Fibroblast of skin of right biceps (primary cell): ENCODE measurements at regions not wholly inside any gene's neighbourhood (a gene's known extent, or its start where the extent isn't known, plus 50 kb on each side); places are given as distances from the start of the nearest gene placed in this dataset.
"Not testable (repeated sequence)": the region's sequence is repeated elsewhere in the genome, so short reads cannot be mapped to it uniquely, and the experiment has no call there.

ENCODE experiments used
- DNase-seq: peaks from one replicate; pipeline ENCODE4 v3.0.0-alpha.2; 2013

DNA sequence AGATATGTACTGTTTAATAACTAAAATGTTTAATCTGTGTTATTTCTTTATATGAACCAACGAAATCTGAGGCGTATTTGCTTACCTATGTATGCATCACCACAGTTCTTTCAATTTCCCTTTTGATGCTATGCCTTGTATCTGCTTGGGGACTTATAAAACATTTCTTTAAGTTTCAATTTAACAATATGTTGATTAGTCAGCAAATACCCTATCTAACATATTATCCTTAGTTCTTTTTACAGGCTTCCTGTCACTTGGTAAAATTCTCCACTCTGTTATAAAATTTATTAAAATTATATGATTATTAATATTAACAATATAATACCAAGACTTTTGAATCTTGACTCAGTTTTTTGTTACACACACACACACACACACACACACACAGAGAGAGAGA, 174.3 kb downstream of the CPS1 start:
- DNase-seq, result no peak

DNA sequence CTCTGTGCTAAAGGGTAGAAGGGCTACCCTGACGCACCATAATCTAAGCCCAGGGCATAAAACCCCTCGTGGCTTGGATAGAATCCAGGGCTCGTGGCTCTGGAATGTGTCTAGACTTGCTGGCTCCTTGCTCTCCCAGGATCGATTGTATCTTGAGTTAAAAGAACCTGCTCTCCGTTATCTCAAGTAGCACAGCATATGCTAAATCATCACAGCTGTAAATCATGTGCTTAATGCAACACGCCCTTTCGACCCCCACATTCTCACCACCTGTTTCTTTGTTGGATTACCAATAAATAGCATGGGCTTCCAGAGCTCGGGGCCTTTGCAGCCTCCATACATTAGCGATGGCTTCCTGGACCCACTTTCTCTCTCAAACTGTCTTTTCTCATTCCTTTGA, 190.4 kb downstream of the CPS1 start:
- not testable (repeated sequence) for DNase-seq

DNA sequence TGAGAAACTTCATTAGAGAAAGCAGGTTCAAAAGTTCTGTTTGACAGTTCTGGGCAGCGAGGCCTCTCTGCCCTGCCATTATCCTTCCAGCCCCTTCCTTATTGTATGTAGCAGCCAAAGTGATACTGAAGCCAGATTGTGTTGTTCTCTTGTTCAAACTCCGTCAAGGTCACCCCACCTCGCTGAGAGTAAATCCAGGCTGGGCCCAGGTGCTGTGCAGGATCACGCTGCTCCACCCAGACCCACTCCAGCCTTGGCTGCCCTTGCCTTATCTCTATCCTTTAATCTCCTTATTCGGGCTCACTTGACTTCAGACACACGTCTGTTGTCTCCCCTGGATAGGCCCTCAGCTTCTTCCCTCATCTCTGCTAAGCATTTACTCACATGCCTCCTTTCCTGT, 196.1 kb downstream of the CPS1 start:
- DNase-seq, result no peak

DNA sequence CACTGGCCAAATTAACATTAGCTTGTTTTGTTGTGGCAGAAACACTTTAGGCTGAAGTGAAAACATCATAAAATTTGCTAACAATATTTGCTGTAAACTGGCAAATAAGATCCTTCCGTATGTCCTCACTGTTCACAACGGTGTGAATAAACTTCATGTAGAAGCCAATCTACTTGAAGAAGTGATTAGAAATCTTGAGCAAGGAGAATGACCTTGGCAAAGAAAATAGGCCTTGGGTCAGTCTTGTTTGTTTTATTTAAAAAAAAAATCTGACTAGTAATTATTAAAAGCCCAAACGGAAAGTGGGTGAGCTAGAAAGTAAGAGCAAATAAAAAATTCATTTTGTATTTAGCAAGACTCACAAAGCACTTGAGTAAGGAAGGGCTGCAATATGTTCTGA, 197.0 kb downstream of the CPS1 start:
- no peak for DNase-seq

DNA sequence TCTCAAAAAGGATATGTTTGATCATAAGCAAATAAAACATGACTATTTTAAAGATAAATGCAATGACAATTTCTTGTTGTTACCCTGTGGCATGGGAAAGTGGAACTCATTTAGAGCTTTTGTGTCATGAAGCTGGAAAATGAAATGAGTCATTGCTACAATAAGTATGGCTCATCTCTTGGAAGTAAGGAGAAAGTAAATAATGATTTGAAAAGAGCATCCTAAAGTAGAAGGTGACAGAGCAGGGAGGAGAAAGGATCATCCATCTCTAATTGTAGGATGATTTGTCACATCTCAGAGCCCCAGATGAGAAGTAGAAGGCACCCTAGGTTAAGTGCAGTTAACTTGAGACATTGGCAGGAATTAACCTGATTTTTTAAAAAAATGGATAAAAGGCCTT, 200.5 kb downstream of the CPS1 start:
- no peak for DNase-seq

DNA sequence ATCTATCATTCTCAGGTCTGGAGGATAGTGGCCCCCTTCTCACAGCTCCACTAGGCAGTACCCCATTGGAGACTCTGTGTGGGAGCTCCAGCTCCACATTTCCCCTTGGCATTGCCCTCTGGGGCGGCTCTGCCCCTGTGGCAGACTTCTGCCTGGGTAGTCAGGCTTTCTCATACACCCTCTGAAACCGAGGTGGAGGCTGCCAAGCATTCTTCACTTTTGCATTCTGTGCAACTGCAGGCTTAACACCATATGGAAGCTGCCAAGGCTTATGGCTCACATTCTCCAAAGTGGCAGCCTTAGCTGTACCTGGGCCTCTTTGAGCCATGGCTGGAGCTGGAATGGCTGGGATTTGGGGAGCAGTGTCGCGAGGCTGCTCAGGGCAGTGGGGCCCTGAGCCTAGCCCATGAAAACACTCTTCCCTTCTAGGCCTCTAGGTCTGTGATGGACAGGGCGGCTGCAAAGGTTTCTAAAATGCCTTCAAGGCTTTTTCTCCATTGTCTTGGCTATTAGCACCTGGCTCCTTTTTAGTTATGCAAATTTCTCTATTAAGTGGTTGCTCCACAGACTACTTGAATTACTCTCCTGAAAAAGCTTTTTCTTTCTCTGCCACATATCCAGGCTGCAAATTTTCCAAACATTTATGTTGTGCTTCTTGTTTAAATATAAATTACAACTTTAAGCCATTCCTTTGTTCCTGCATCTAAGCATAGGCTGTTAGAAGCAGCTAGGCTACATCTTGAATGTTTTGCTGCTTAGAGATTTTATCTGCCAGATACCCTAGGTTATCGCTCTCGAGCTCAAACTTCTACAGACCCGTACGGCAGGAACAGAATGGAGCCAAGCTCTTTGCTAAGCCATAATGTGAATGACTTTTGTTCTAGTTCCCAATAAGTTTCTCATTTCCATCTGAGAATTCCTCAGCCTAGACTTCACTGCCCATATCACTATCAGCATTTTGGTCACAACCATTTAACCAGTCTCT, 206.5 kb downstream of the CPS1 start:
- no peak for DNase-seq

DNA sequence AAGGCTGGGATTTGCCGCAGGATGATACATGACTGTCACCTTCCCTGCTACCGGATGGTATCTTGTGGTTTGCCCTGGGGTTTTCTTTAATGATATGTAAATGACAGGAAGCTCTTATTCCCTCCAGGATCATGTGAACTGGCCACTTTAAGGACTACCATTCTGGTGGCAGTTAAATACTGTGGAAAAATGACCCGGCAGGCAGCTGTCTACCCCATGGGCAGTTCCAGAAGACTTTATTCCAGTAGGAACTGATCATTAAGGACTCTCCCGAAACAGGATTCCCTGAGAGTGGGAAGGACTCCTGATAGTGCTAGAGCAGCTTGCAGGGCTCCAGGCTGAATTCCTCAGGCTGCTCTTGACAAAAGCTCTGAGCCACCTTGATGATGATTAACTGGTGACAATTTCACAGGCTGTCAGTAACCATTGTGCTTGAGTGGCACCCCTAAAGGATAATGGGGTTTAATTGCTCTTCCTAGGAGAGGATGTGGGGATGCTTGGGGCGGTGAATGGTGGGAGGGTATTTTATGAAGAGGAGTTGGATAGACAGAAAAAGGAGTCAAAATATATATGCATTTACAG, 212.0 kb downstream of the CPS1 start:
- no peak for DNase-seq

DNA sequence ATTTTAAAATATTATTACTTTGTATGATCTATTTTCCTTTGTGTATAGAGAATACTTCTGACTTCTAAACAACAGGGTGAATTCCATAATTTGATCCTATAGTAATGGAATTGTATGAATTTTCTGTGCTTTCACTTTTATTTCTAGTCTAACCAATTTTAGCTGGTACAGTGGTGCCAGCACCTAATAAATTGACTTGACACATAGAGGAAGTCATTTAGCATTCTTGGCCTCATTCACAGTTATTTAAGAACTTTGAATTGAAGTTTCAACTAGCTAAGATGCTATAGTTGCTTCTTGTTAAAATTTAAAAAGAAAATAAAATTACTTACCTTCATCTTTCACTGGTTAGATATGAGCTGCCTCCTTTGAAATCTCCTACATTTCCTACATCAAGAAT, 220.4 kb downstream of the CPS1 start:
- no peak for DNase-seq

DNA sequence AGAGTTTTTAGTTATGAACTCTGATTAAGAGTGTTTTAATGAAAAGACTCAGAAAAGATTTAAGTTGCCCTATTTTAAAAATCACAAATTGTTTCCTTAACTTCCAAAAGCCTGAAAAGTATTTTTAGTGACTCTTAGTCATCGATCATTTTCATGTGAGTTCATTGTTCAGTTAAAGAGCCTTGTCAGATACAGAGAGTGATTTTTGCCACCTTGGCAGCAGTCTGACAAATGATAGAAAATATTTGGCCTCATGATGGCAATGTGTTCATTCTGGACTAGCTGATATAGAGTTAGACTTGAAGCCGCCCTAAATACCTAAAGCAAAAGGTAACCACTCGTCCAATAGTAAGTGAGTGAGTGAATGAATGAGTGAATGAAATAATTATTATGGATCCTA, 225.8 kb downstream of the CPS1 start:
- no peak for DNase-seq

DNA sequence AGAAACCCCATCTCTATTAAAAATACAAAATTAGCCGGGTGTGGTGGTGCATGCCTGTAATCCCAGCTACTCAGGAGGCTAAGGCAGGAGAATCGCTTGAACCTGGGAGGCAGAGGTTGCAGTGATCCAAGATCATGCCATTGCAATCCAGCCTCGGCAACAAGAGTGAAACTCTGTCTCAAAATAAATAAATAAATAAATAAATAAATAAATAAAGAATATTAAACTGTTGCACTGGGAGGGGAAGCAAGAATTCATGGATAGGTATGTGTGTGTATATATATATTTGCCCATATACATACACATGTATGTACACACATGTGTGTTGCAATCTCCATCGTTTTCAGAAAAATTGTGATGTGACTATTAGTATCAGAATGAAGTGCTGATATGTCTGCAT, 231.4 kb downstream of the CPS1 start:
- not testable (repeated sequence) for DNase-seq

DNA sequence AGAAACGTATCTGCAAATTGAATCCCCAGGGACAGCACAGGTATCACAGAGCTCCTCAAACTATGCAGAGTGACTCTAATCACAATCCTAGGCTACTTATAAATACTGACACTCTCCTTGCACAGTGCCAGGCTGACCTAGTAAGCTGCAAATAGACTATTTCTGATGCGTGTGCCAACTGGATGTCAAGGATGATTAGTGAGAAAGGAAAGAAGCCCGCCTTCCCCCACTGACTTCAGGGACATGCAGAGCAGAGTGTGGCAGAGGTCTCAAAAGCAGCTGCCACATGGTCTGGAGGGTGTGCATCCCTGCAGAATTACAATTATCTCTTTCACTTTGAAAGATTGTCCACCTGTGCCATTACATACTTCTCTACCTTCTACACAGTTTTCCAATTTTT, 235.6 kb downstream of the CPS1 start:
- DNase-seq, result no peak

DNA sequence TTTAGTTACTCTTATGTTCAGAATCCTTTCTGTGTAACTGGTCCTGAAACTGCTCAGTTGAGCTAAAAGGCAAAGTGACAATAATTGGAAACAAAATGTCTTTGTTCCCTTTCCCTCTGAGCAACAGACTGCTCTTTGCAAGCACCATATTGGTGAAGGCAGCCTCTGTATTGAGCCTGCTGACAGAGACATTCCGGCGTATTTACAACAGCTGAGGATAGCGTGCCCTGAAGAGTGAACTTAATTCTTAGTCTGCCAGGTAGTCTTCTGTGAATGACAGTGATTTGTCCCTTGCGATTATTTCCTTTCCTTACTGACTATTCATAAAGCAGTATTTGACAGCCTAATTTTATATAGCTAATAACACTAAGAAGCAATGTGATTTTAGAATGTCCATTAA, 239.1 kb downstream of the CPS1 start:
- DNase-seq, result no peak

DNA sequence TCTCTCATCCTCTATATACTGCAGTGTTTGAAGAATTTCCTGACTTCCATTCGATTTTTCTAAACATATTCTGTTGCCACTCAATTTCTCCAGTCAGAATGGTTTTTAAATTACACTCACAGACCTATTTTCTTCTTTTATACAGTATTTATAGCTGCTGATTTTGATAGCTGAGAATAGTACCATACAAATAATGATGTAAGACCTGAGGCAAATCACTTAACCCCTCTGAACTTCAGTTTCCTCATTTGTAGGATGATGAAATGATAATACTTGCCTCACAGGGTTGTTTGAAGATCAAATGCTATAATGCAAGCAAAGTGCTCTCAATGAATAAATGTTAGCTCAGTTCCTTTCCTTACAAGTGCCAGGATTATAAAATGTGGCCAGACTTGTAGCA, 241.8 kb downstream of the CPS1 start:
- no peak for DNase-seq

DNA sequence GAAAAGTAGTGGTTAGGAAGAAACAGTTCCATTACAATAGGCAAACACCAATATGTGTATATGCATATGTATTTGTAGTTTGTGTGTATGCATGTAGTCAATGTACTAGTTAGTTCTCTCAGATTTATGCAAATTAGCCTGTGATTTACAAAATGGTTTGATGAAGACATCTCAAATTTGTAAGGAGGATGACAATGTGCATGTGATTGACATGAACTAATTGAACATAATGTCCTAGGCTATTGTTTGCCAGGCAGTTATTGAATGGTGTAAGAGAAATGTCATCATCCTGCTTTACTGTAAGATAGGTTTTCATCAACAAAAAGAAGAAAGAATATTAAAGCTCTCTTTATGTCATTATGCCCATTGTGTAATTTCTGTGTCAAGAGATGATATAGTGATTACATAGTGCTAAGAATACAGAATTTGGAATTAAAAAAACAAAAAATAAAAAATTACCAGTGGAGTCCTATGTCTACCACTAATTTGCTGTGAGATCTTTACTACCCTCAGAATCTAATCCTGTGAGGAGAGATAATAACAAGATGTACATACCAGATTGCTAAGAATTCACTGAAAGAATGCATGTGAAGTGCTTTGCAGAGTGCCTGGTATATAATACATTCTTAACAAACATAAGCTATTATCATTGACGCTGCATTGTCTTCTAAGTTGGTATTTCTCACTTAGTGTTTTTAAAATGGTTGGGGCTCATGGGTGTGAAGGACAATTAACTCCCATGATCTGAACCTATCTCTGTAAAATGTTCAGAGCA, 258.0 kb downstream of the CPS1 start:
- no peak for DNase-seq

DNA sequence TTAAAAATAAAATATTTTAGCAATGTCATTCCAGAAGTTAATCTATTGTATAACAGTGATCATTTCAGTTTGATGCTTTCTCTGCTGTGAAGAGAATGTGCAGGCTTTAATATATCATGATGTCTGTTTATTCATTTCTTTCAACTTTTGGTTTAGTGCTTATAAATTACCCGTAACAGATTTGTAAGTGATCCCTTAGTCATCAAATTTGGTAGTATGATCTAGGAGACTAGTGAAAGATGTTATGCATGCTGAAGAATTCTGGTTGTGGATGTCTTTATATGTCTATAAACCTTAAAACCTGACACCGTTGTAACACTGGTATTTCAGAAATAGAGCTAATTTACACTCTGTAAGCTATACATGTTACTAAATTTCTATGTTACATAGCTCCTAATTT, 260.4 kb downstream of the CPS1 start:
- DNase-seq, result no peak

DNA sequence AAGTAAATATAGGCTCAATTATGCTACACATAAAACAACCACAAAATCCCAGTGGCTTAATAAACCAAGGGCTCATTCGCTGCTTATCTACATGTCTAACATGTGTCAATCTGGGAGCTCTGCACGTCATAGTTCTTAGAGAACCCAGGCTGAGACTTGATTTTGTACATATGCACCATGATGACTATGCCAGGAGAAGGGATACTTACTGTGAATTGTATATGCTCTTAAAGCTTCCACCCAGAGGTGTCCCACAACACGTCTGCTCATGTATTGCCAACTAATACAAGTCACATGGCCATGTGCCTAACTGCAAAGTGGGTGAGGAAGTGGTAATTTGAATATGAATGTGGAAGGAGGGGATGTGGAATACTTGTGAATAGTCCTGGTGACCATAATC, 262.1 kb downstream of the CPS1 start:
- DNase-seq, result no peak

DNA sequence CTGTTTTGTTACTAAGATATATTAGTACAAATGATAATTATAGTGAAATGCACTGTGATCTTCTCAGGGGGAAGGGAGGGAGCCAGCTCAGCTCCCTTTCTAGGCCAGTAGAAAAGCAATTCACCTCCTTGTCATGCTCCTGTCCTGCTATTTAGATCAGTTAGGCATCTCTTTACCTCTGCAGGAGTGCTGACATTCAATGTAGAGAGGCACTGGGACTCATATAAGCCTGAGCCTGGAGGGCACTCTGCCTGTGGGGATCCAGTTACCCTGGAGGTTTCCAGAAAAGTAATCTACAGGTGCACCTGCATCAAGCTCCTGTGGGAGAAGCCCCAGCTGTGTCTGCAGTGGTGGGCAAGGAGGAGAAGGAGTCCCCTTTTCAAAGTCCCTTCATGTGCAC, 277.0 kb downstream of the CPS1 start:
- DNase-seq, result no peak

DNA sequence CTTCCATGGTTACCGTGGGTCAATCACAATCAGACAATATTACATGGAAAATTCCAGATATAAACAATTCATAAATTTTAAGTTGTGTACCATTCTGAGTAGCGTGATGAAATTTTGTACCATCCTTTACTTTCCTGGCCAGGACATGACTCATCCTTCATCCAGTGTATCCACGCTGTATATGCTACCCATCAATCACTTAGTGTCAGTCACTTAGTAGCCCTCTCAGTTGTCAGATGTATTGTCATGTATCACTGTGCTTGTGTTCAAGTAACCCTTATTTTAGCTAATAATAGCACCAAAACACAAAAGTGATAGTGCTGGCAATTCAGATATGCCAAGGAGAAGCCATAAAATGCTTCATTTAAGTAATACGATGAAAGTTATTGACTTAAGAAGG, 282.6 kb downstream of the CPS1 start:
- no peak for DNase-seq

DNA sequence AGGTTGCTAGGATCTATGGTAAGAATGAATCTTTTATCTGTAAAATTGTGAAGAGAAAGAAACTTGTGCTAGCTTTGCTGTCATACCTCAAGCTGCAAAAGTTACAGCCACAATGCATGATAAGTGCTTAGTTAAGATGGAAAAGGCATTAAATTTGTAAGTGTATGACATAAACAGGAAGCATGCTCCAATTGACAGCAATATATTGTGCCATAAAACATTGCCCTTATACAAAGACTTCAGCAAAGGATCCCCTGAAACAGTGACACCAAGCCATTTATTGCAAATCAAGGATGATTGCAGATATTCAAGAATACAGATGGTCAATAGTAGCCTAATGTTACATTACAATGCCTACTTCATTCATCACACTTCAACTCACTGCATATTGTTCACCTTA, 283.1 kb downstream of the CPS1 start:
- no peak for DNase-seq

DNA sequence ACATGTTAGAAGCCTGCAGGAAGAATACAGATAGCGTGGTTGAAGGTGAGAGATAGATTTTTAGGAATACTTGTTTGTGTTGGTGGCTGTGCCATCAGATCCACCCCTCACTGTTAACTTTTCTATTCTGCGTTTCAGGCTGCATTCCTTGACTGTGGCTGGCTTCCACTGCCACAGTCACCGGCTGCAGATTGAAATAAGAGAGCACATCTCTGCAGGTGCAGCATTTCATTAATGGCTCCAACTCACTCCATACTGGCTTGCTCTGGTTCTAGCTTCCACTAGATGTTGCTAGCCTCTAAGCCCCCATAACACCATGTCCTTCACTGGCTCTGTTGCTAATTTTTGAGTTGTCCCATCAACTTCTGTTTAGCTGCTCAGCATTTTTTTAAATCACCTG, 286.5 kb downstream of the CPS1 start:
- no peak for DNase-seq

DNA sequence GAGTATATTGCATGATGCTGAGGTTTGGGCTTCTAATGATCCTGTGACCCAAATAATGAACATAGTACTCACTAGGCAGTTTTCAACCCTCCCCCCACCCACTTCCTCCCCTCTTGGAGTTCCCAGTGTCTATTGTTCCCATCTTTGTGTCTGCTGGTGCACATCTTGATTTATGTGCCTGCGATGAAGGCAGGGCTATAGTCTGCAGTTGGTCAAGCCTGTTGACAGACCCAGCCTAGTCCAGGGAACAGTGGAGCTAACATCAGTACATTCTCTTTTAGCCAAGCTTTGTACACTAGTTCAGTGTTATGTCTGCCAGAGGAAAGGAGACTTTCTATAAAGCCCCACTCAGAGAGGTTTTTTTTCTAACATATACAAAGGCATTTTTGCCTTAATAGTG, 287.6 kb downstream of the CPS1 start:
- no peak for DNase-seq

DNA sequence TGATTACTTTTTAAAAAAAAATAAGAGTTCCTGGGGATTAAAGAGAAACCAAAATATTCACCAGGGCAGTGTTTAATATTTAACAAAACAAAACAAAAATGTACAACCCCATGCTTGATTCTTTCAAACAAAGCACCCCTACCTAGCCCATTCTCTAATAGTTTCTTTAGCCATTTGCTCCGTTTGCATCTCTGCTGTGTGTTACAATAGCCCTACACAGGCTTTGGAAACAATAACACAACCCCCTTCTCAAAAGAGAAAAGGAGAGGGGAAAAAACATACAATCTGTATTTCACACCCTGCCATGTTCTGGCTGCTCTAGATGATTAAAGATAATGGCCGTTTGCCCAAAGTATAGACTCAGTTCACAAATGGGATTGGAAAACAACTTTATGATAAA, 302.9 kb downstream of the CPS1 start:
- DNase-seq, result no peak

DNA sequence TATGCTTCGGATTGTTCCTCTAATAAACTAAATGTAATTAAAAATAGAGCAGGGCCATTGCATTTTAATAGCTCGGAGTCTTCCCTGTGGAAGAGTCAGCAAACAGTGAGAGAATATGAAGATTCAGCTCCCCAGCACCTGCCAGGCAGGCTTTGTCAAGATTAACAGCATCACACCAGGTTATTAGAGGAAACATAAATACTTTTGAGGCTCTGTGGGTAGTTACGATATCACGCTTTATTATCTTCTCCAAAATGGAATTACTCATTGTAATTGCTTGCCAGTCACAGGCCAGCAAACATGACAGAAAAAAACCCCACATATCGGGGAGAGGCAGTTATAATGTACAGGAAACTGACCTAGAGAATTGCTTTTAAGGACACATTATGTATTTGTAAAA, 303.9 kb downstream of the CPS1 start:
- DNase-seq, result no peak
